Astrocyte of the spinal cord (primary cell): ENCODE measurements at regions not wholly inside any gene's neighbourhood (a gene's known extent, or its start where the extent isn't known, plus 50 kb on each side); places are given as distances from the start of the nearest gene placed in this dataset.

Experiments used
- DNase-seq: peaks from one replicate; pipeline ENCODE4 v3.0.0; 2011; ENCODE audit warnings: low read depth, low spot score
- H3K4me3 ChIP-seq: 2 replicates; pipeline ENCODE4 v1.5.1; 2011; ENCODE audit warnings: low read depth, mild to moderate bottlenecking, low read length, moderate library complexity
- in situ Hi-C: cut with HindIII; loops from 2 replicates; pipeline ENCODE4 v1.10.0; 2017; ENCODE audit warnings: low sequenced_read_pairs
- TF ChIP-seq, protein P1 (sequence below): IDR thresholded peaks from 2 replicates; pipeline ENCODE4 v1.5.1; 2012; ENCODE audit warnings: low read depth, mild to moderate bottlenecking, low read length, inconsistent platforms

DNA sequence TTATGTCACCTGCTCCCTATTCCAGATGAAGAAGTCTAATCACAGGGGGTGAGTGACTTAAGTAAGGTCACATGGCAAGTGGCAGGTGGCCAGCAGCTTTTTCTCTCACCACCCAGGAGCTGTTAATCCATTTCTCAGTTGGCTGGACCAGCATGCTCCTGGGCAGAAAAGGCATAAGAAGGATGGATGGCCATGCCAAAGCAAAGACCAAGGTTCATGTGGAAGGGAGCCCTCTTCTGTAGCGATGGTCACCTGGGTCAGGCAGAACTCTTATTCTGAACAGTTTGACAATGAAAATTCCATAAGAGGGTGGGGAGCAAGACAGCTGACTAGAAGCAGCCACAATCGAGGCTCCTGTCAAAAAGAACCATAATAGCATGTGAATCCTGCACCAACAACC, 538.1 kb downstream of the SUCLA2 start:
- no peak for DNase-seq
- no peak overlapping the region for H3K4me3 ChIP-seq
- in situ Hi-C loops = no loop called here
- TF ChIP-seq, protein P1, sequence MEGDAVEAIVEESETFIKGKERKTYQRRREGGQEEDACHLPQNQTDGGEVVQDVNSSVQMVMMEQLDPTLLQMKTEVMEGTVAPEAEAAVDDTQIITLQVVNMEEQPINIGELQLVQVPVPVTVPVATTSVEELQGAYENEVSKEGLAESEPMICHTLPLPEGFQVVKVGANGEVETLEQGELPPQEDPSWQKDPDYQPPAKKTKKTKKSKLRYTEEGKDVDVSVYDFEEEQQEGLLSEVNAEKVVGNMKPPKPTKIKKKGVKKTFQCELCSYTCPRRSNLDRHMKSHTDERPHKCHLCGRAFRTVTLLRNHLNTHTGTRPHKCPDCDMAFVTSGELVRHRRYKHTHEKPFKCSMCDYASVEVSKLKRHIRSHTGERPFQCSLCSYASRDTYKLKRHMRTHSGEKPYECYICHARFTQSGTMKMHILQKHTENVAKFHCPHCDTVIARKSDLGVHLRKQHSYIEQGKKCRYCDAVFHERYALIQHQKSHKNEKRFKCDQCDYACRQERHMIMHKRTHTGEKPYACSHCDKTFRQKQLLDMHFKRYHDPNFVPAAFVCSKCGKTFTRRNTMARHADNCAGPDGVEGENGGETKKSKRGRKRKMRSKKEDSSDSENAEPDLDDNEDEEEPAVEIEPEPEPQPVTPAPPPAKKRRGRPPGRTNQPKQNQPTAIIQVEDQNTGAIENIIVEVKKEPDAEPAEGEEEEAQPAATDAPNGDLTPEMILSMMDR = no peak

DNA sequence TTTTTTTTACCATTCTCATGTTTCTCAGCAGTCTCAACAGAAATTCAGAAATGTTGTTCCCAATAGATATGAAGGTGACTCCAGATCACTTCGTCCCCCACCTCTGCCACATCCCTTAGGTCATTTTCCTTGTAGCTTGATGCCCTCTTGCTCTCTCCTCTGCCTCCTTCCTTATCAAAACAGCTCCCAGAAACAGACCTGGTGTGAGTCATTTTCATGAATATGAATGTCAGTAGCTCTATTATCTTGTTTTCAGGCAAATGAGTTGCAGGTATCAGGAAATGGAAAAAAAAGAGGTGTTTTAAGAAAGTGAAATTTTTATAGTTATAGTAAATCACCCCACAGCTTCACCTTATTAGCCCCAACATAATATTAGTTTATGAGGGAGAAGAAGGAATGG, 539.3 kb downstream of the SUCLA2 start:
- TF ChIP-seq, protein P1 = no peak
- in situ Hi-C loops = no loop called here
- DNase-seq = no peak
- no peak overlapping the region for H3K4me3 ChIP-seq

DNA sequence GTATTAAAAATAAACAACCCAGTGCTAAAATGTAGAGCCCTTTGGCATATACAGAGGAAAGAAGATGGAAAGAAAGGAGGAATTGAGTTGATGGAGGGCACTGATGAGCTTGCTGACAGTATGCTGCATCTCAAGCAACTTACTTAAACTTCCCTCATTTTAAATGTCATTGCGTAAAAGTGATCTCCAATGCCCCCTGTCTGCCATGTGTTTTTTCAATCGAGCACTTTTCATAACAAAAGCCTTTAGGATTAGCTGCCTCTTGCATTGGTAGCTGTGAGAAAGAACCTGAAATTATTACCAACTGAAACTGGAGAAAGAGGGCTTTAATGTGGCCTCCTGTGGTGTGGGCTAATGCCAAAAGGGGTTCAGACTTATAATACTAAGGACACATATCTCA, 541.6 kb downstream of the SUCLA2 start:
- H3K4me3 ChIP-seq = no peak overlapping the region
- TF ChIP-seq, protein P1 = peak; percentile 44
- peak; percentile 64 for DNase-seq
- in situ Hi-C loops = no loop called here

DNA sequence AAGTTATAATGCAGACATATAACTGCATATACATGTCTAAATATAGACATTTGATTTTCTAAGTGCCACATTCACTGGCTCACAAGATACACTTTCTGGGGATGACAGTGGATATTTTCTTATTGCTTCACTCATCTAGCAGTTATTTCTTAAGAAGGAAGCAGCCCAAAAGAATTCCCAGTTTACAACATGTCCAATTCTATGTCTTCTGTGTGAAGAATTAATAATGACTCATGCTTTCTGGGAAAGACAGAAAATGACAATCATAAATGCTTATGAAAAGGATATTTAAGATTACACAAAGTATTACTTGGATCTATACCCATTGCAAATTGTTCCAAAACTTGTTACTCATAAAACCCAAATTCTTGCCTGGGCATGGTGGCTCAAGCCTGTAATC, 543.4 kb downstream of the SUCLA2 start:
- in situ Hi-C loops = no loop called here
- no peak overlapping the region for H3K4me3 ChIP-seq
- TF ChIP-seq, protein P1 = no peak
- no peak for DNase-seq

DNA sequence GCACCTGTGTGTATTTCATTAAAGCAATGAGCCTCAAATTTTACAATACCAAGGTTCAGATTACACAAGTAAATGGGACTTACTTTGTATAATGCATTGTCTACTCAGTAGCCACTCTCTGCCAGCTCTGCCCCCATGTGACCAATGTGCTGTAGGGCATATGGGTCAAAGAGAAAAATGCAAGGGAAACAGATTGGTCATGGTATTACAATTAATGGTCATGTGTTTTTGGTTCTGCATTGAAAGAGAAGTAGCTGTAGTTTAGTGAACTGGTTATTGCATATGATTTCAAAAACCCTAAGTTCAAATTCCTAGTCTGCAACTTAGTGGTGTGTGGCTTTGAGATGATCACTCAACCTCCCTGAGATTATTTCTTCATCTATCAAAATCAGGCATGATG, 545.4 kb downstream of the SUCLA2 start:
- H3K4me3 ChIP-seq = no peak overlapping the region
- TF ChIP-seq, protein P1 = peak; percentile 17
- in situ Hi-C loops = no loop called here
- no peak for DNase-seq

DNA sequence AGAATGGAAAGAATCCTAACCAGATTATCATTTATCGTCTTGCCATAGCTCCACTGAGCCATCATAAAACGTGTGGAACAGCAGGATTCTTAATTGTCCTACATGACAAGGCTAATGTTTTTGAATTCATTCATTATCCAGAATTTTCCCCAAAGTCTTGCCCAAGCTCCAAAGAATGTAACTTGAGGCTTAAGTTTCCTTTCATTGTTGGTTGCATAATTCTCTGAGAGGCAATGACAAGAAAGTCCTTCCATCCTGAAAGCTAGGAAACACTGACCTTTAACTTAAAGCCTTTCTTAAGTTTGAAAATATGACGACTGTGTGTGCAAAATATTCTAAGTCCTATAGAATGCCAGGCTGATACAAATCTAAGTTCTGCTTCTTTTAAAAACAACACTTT, 546.1 kb downstream of the SUCLA2 start:
- H3K4me3 ChIP-seq = no peak overlapping the region
- in situ Hi-C loops = no loop called here
- no peak for DNase-seq
- TF ChIP-seq, protein P1 = no peak

DNA sequence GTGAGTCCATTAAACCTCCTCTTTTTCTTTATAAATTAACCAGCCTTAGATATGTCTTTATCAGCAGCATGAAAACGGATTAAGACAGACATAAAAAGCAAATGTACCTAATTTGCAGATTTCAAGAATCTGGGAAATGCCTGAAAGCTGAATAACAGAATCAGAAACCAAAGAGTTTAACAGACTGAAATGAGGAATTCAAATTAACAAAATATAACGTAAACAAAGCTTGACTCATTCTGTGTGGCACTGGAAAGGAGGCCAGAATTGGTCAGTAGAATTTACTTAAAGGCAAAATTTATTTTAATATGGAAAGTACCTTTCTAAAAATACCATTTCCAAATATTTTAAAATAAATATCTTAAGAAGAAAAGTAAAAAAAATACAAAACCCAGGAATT, 540.6 kb upstream of the HTR2A start:
- DNase-seq = peak; percentile 72
- TF ChIP-seq, protein P1 = no peak
- in situ Hi-C loops = no loop called here
- no peak overlapping the region for H3K4me3 ChIP-seq
